ENCODE measurements at regions not wholly inside any gene's neighbourhood (a gene's known extent, or its start where the extent isn't known, plus 50 kb on each side); places are given as distances from the start of the nearest gene placed in this dataset.
"Not testable (repeated sequence)": the region's sequence is repeated elsewhere in the genome, so short reads cannot be mapped to it uniquely, and the experiment has no call there.

DNA sequence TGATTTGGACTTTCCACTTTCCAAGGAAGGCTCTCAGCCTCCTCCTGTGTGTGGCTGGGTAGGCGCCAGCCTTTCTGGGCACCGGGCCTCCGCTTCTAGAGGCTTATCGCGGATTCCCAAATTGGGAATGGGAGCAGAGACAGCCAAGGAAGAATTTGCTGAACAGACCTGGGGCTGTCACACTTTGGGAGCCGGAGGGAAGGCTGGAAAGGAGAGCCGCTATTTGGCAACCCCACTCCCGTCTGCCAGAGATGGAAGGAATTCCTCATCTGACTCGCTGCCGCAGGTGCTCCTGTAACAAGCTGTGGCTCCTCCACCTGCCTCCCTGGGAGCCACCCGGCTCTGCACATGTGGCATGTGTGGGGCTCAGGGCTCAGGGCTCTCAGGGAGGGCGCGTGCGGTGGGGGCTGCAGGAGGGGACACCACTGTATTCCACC lies 50.8 kb upstream of the ECHDC3 start:
- no peak for DNase-seq (ENCODE audit: extremely low spot score)
- no peak for TF ChIP-seq CTCF (IDR thresholded peaks at IDR 0.05; ENCODE audit: control extremely low read depth, extremely low read depth, low read depth, missing control alignments)
- POLR2A ChIA-PET = no interaction called here
- CTCF ChIA-PET = no interaction called here

DNA sequence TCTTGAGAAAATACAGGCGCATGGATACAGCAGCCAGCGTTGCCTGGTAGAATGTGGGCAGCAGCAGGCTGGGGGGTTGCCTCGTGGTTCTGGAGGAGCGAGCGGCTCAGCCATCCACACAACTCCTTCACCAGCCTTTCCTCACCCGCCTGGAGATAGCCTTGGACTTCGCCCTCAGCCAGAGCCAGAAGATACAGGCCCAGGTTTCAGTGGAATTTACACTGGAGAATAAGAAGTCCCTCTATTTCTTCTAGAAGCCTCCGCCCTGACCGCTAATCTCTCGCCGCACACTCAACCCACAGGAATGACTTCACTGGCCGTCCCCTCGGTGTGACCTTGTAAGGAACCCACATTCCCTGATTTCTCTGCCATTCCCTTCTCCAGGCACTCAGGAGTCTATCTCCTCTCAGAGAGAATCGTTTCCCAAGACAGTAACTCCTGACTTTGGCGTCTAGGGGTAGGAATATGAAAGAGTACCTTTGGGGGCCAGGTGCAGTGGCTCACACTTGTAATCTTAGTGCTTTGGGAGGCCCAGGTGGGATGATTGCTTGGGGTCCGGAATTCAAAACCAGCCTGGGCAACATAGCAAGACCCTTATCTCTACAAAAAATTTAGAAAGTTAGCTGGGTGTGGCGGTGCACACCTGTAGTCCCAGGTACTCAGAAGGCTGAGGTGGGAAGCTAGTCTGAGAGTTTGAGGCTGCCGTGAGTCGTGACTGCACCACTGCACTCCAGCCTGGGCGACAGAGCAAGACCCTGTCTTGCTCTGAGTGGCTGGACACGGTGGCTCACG lies 52.0 kb upstream of the ECHDC3 start:
- ChIA-PET CTCF (no interaction called here), POLR2A (no interaction called here)
- TF ChIP-seq CTCF (IDR thresholded peaks at IDR 0.05; ENCODE audit: control extremely low read depth, extremely low read depth, low read depth, missing control alignments) = no peak
- no peak for DNase-seq (ENCODE audit: extremely low spot score)

DNA sequence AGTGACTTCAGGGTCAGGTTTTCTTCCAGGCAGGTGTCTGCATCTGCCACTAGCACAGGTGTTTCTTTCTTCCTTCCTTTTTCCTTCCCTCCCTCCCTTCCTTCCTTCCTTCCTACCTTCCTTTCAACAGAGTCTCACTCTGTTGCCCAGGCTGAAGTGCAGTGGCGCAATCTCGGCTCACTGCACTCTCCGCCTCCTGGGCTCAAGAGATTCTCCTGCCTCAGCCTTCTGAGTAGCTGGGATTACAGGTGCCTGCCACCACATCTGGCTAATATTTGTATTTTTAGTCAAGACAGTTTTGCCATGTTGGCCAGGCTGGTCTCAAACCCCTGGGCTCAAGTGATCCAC lies 53.8 kb upstream of the ECHDC3 start:
- CTCF ChIA-PET = interaction anchor here (1.6 kb wide), 1 partner anchor 11 kb away, joined by 3 read pairs; no protein-coding TSS in a partner anchor
- DNase-seq (ENCODE audit: extremely low spot score); POLR2A ChIA-PET: not testable (repeated sequence)

DNA sequence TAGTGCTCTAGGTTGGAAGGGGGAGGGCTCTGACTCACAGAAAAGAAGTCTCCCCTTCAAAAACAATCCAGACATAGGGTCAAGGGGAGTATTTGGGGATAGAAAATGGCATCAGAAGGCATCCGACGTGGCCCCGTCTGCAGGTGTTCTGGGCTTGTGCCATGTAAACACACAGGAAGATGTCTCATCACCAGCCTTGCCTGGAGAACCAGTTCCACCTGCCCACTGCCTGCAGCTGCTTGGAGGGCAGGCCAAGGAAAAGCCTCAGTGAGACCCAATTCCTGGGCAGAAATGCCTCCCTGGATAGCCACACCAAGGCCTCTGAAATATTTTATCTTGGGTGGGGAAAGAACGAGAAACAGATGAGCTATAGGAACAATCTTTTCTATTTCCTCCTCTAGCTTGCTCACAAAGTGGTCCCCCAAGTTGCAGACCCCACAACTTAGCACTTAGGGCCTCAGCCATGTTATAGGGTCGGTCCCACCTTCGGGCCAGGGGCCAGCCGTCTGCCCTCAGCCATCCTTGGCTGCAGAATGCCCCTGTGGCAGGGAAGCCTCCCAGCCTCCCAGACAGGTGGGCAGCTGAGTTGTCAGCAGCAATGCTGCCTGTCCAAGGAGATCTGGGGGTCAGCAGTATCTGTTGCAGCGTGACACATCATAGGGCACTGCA lies 54.3 kb upstream of the ECHDC3 start:
- ChIA-PET CTCF (interaction anchor here (1.1 to 1.6 kb wide), 3 partner anchors 11 to 69 kb away, joined by 3 to 4 read pairs (median 3); no protein-coding TSS in a partner anchor), POLR2A (no interaction called here)
- DNase-seq (ENCODE audit: extremely low spot score) = no peak
- TF ChIP-seq CTCF (IDR thresholded peaks at IDR 0.05; ENCODE audit: control extremely low read depth, extremely low read depth, low read depth, missing control alignments) = no peak

- DNase-seq (ENCODE audit: extremely low spot score) = no peak
- TF ChIP-seq CTCF (IDR thresholded peaks at IDR 0.05; ENCODE audit: control extremely low read depth, extremely low read depth, low read depth, missing control alignments) = no peak
- CTCF ChIA-PET = interaction anchor here (0.8 to 1.6 kb wide), 4 partner anchors 38 to 172 kb away, joined by 3 to 4 read pairs (median 3); no protein-coding TSS in a partner anchor
- POLR2A ChIA-PET = no interaction called here
Observed at GRCh38 chr10:11687357-11687771, 54.8 kb upstream of the ECHDC3 start.

- POLR2A ChIA-PET = no interaction called here
- CTCF ChIA-PET = interaction anchor here (1.0 to 2.7 kb wide), 6 partner anchors 9 to 171 kb away, joined by 3 to 10 read pairs (median 3); no protein-coding TSS in a partner anchor
- DNase-seq (ENCODE audit: extremely low spot score) = peak; percentile 62
- no peak for TF ChIP-seq CTCF (IDR thresholded peaks at IDR 0.05; ENCODE audit: control extremely low read depth, extremely low read depth, low read depth, missing control alignments)
Observed at GRCh38 chr10:11685787-11686218, 56.4 kb upstream of the ECHDC3 start.
